ENCODE measurements at regions not wholly inside any gene's neighbourhood (a gene's known extent, or its start where the extent isn't known, plus 50 kb on each side); places are given as distances from the start of the nearest gene placed in this dataset.
"Not testable (repeated sequence)": the region's sequence is repeated elsewhere in the genome, so short reads cannot be mapped to it uniquely, and the experiment has no call there.

DNA sequence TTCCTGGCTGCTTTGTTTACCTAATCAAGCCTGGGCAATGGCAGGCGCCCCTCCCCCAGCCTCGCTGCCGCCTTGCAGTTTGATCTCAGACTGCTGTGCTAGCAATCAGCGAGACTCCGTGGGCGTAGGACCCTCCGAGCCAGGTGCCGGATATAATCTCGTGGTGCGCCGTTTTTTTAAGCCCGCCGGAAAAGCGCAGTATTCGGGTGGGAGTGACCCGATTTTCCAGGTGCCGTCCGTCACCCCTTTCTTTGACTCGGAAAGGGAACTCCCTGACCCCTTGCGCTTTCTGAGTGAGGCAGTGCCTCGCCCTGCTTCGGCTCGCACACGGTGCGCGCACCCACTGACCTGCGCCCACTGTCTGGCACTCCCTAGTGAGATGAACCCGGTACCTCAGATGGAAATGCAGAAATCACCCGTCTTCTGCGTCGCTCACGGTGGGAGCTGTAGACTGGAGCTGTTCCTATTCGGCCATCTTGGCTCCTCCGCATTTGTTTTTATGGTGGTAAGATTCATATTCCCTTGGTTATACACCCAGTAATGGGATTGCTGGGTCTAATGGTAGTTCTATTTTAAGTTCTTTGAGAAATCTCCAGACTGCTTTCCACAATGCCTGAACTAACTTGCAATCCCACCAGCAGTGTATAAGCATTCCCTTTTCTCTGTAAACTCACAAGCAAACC, 652.1 kb upstream of the LRFN5 start:
- DNase-seq (ENCODE audit: extremely low read depth, low read depth, low spot score), result not testable (repeated sequence)

DNA sequence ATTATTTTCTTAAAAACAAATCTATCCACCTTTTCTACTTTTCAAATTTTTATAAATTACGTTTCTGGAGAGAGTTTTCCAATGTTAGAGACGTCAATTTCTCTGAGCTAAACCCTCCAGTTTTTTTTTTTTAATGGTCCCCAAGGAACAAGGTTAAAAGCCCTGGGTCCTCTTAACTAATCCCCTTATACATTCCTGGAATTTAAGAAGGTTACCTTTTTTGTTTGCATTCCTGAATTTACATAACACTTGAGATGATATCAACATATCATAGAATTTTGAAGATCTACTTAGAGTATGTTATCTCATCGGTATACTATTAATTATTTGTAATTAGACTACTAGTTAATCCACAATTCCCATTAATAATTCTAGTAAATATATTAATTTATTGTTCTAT, 662.2 kb upstream of the LRFN5 start:
- DNase-seq (ENCODE audit: extremely low read depth, low read depth, low spot score), result no peak

DNA sequence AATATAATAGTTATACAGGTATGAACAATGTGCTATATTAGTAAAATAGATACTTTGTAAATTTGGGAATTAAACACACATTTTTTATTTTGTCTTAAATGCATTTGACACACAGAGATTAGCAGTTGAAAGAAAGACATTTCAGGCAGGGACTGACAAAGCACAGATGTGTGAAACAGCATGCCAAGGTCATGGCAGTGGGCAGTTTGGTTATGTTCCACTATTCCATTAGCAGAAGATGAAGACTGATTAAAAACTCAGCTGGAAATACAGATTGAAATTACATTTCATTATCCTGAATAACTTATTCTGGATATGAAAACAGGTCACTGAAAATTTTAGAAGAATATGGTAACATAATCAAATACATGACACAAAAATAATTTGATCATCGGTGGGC, 669.8 kb upstream of the LRFN5 start:
- DNase-seq (ENCODE audit: extremely low read depth, low read depth, low spot score), result no peak

DNA sequence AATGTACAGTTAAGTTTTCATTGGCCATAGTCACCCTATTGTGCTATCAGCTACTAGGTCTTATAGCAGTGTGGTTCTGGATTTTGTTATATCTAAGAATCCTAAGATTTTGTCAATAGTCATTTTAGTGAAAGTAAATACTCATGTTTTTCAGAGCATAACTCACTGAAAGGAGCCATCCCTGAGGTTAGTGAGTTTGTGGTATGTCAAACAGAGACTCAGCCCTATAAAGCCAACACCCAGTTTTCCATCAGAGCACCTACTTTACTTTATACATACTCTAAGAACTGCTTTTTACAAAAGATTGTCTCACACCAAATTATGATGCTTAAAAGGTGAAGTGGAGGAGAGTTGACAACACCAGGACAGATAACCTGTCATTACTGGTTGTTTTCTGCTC, 686.3 kb upstream of the LRFN5 start:
- no peak for DNase-seq (ENCODE audit: extremely low read depth, low read depth, low spot score)

DNA sequence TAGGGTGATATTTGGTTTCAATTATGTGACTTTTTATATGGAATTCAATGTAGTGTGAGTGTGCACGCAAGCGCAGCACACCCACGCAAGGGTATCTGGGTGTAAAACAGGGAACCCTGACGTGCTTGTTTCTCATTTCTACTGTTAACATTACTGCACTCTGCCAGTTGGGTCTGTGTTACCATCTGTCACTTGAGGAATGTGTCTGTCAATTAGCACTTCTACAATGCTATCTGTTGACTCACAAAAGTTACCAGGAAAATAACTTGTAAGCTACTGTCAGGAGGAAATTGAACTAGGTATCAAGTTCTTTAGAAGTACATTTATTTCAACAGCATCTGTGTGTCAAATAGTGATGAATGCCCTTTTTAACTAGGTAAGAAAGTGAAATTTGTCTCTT, 695.5 kb upstream of the LRFN5 start:
- no peak for DNase-seq (ENCODE audit: extremely low read depth, low read depth, low spot score)

DNA sequence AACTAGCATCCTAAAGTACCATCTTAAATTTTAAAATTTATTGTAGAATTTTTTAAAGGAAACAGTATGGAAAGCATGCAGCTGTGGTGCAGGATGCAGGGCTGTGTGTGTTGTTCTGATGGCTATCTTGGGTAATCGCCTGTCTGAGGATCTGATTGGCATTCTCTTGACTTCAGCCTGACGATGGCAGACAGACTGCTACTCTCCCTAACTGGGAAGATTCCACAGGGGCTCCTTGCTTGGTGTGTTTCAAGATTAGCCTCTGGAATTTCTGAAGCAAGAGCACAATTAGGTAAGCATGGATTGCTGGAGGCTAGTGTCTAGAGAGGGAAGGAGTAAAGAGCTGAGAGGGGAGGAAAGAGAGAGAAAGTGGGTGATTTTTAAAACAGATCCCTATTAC, 696.8 kb upstream of the LRFN5 start:
- DNase-seq (ENCODE audit: extremely low read depth, low read depth, low spot score), result no peak

DNA sequence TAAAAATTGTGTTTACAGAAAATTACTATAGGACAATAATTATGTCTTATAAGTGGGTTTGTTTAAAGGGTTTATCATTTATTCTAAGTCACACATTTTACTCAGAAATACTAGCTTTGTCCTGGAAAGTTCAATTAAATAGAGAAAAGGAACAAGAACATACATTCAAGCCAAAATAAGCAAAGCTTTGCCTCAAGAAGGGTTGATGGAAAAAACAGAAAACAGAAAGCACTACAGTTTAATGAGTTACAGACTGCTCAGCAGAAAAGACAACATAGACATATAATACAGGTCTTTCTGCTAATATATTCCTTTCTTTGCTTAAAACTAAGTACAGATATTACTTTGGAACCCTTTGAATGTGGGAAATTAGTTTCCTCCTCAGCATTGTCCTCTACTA, 703.0 kb upstream of the LRFN5 start:
- DNase-seq (ENCODE audit: extremely low read depth, low read depth, low spot score), result no peak

DNA sequence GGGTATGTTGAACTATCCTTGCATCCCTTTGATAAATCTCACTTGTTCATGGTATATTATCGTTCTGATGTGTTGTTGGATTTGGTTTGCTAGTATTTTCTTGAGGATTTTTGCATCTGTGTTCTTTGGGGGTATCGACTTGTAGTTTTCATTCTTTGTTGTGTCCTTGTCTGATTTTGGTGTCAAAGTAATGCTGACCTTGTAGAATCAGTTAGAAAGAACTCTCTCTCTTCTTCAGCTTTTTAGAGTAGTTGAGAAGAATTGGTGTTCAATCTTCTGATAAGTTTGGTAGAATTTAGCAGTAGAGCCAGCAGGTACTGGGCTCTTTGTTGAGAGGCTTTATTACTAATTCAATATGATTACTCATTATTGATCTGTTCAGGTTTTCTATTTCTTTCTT, 707.2 kb upstream of the LRFN5 start:
- no peak for DNase-seq (ENCODE audit: extremely low read depth, low read depth, low spot score)

DNA sequence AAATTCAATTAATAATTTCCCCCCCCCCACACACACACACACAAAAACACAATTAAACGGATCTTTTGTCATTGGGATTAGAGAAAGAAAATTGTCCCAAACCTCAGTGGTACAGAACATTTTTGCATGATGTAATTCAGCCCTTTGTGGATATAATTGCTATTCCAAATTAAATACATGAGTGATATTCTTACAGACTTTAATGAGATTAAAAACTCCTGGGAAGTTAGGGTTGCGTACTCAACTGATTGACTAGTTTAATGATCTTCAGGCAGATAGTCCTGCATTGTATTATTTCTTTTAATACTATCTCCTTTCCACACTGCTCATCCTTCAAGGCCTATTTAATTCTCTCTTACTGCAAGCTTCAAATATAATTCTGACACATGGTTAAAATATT, 711.8 kb upstream of the LRFN5 start:
- no peak for DNase-seq (ENCODE audit: extremely low read depth, low read depth, low spot score)

DNA sequence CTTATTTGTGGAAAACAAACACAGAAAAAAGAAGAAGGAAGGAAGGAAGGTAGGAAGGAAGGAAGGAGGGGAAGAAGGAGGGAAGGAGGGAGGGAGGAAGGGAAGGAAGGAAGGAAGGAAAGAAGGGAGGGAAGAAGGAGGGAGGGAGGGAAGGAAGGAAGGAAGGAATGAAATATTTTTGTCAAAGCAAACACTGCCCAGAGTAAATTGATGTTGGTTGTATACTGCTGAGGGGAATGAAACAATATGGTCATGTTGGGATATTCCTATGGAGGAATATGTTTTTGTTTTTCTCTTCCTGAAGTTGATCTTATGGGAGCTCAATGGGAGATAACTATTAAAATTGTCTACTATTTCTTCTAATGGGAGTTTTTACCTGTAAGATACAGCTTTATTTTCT, 717.5 kb upstream of the LRFN5 start:
- DNase-seq (ENCODE audit: extremely low read depth, low read depth, low spot score), result no peak

DNA sequence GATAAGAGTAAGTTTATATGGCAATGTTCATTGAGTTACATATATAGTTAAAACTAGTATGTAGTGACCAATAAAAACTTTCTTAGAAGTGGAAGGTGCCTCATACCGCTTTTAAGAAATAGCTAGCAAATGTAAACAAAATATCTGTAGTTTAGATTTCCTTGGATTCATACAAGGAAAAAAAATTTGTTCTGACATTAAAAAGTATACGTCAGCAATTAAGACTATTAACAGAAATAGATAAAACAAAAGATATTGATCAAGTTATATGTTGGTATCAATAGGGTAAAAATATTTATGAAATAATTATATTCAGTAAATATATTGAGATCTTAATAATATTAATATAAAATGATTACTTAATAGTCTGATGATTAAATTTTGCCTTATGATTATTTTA, 718.8 kb upstream of the LRFN5 start:
- no peak for DNase-seq (ENCODE audit: extremely low read depth, low read depth, low spot score)

DNA sequence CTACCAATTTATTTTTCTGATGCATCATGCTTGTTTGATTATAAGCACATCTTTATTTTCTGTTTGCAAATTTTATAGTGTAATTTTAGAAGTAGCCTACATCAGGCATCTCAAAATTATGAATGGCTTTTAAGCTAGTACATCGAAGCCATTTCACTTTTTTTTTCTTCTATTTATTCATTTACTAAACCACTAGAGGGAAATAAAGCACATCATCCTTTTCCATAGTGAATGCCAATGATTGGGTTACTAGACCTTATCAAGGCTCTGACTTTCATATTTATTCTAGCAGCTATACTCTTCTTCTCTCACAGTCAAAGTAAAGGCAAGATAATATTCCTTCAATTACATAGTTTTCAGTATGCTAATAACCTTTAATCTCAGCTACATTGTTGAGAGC, 736.4 kb upstream of the LRFN5 start:
- DNase-seq (ENCODE audit: extremely low read depth, low read depth, low spot score), result no peak

DNA sequence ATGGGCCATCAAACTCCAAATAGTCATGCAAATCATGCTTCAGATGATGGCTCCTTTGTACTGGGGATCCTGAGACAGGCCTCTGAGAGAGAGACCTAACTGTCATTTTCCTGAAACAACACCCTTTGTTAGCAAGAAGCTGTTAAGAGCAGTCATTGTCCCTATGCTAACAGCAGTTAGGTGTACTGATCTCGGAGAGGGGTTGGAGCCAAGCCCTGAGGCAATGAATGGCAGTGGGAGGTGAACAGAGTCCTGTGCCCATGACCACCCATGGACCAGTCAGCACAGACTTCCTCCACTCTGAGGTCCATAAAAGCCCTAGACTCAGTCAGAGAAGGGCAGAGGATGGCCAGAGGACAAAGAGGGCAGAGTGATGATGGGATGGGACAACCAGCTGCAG, 747.6 kb upstream of the LRFN5 start:
- no peak for DNase-seq (ENCODE audit: extremely low read depth, low read depth, low spot score)

DNA sequence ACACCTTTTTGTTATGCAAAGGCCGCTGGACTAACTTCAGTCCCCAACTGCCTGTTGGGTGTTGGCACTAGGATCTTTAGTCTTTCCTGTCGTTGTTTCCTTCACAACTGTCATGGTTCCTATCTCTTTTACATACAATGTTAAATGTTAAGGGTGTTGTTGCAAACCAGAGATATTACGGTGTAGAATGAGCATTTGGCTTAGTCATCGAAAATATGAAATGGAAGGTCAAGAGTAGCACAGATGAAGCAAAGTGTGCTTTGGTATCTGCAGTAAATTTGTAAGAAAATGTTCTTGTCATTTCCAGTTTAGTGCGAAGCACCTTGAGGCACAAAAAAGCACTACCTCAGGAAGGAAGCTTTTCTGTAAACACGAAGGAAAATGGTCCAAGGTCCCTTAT, 751.3 kb upstream of the LRFN5 start:
- DNase-seq (ENCODE audit: extremely low read depth, low read depth, low spot score), result no peak

DNA sequence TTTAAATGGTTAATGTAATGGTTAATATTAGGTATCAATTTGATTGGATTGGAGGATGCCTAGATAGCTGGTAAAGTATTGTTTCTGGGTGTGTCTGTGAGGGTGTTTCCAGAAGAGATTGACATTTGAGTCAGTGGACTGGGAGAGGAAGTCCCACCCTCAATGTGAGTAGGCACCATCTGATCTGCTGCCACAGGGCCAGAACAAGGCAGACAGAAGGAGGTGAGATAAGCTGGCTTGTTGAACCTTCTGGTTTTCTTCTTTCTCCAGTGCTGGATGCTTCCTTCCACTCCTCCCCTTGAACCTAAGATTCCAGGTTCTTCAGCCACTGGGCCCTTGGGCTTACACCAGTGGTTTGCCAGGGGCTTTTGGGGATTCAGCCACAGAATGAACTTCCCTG, 756.5 kb upstream of the LRFN5 start:
- DNase-seq (ENCODE audit: extremely low read depth, low read depth, low spot score), result no peak

DNA sequence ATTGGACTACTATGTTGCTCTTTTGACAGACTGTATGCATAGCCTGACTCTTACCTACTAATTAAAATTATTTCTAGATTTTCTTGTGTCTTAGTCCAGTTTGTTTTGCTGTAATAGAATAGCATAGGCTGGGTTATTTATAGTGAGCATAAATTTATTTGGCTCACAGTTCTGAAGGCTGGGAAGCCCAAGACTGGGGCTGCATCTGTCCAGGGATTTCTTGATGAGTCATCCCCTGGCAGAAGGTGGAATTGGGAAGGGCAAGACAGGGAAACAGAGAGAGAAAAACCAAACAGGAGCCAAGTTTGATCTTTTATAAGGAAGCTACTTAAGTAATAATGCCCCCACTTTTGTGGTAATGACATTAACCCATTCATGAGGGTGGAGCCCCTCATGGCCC, 759.2 kb upstream of the LRFN5 start:
- DNase-seq (ENCODE audit: extremely low read depth, low read depth, low spot score), result no peak

DNA sequence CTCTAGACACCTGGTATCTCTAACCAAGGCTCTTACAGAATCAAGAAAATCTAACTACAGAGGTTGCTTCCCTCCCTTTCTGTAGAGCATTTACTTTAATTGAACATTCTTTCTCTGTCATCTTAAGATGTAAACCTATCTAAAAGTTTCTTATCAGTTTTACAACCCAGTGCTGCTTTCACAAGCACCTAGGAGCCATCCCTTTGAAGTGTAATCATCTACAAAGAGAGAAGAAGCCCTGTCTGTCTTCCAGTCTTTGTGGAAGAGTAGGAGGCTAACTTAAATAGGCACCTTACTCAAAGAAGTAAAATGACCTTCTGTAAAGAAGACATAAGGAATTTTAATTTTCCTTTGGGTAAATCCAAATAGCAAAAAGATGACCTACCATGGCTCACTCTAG, 763.9 kb upstream of the LRFN5 start:
- no peak for DNase-seq (ENCODE audit: extremely low read depth, low read depth, low spot score)

DNA sequence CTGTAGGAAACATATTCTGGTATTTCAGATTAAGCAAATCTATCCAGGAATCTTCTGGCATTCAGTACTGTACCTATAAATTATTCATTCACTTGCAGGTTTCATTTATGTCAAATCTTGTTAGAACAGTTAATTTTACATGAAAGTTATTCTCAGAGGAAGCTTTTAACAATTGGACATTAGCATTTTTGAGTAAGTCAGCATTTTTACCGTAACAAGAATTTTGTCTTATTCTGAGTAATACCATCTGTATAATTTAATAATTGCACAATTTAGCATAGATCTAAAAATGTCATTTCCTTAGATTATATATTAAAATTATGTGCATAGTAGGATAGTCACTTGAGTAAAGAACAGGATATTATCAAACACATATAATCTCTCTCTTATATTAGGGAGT, 764.8 kb upstream of the LRFN5 start:
- DNase-seq (ENCODE audit: extremely low read depth, low read depth, low spot score), result no peak

DNA sequence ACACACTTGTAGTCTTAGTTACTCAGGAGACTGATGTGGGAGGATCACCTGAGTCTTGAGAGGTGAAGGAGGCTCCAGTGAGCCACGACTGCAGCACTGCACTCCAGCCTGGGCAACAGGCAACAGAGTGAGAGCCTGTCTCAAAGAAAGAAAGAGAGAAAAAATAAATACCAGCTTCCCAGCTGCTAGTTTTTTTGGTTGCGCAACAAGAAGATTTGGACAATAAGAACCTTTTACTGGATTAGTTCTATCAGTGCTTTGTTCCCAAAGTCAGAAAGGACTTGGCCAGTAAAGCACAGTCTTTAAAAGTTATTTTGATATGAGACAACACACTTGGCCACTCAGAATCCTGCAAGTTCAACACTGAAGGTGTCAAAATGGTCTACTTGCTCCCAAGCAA, 768.1 kb upstream of the LRFN5 start:
- no peak for DNase-seq (ENCODE audit: extremely low read depth, low read depth, low spot score)

DNA sequence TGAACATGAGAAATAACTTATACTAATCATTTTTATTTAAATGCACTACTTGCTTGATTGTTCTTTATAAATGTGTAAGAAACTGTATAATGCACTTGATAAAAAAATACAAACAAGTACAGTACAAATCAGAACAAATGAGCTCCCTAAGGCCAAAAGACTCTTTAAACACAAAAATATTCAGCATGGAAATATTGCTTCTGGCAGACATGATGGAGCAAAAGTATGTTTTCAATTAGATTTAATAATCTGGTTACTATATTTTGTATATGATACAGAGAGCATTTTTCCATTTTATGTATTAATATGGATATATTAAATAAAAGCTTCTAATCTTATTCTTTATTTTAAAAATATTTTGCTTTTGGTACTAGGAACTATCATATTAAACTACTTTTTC, 800.2 kb upstream of the LRFN5 start:
- DNase-seq (ENCODE audit: extremely low read depth, low read depth, low spot score), result no peak

DNA sequence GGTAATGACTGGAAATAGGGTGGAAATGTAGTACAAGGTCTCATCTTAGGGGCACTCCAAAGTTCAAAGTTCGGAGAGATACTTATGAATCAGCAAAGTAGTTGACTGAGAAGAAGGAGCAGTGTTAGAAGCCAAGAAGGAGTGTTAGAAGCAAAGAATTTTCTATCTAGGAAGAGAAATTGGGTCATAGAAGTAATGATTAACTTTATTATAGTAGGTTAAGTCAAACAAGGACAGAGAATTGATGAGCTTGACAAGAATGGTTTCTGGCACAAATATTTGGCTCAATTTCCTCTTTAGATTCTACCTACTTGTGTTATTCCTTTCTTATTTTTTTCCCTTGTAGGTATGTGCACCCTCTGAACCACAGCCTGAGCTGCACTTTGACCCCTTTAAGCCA, 810.5 kb upstream of the LRFN5 start:
- no peak for DNase-seq (ENCODE audit: extremely low read depth, low read depth, low spot score)

DNA sequence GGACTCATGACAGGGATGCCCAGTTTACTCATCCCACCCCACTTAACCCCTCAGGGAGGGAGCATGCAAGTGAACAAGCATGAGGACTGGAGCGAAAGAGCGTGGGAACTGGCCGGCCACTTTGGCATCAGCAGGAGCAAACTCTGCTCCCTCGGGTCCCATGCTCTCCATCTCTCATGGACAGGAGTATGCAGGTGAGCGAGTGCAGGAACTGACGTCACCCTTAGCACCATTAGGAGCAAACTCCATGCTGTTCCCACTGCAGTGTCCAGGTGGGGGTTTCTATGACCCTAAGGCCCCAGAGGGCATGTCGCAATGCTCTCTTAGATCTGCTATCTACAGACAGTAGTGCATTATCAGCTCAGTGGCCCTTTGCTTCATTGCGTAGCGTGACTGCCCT, 821.8 kb upstream of the LRFN5 start:
- no peak for DNase-seq (ENCODE audit: extremely low read depth, low read depth, low spot score)

DNA sequence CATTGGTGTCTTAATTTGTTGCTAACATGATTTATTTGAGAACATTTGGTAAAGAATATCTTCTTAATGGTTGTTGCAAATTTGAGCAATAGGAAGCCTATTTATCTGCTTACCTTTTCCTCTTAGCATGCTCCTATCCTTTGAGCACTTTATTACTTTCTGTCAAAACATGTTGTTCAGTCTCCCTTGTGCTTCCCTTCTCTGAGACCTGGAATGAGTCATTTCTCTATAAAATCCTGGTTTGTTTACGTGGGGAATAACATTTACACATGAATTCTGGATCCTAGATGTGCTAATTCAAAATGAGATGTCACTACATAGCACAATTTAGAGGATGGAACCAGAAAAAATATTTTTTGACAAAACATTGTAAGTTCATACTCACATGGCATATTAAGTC, 844.0 kb upstream of the LRFN5 start:
- DNase-seq (ENCODE audit: extremely low read depth, low read depth, low spot score), result no peak

DNA sequence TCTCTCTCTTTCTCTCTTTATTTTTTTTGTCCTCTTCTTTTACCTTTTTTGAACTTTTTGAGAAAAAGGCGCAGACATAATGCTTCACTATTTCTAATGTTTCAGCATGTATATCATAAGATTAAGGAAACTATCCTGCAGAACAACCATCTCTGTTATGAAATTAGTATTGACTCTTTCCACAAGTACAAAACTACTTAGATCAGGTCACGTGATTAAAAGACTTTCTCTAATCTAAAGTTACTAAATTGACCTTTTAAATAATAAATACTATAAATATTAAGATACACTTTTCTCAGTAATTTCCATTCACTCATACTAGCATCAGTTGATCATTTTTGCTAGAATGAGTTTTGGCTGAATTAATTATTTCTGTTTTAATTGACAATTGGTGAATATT, 844.5 kb upstream of the LRFN5 start:
- DNase-seq (ENCODE audit: extremely low read depth, low read depth, low spot score), result no peak
